Kidney (tissue), 13 donors: ENCODE measurements at regions not wholly inside any gene's neighbourhood (a gene's known extent, or its start where the extent isn't known, plus 50 kb on each side); places are given as distances from the start of the nearest gene placed in this dataset.
A peak's percentile ranks its signal among the peaks of the same experiment; 100 is the strongest.

ENCODE experiments used
- DNase-seq, 5 donors: peaks; one replicate each; pipeline ENCODE4 v3.0.0-alpha.2; 2013 to 2020
- FAIRE-seq: peaks from 2 replicates; lab custom pipeline; 2012; peaks lifted over from hg19 to GRCh38; lab: Jason Lieb, UNC
- H3K27ac ChIP-seq, 2 donors: one replicate each; pipeline ENCODE4 v1.7.0; 2013; ENCODE audit warnings: low read depth in 2 of 2, low read length in 2 of 2, inconsistent platforms in 1 of 2
- H3K27me3 ChIP-seq: one replicate; pipeline ENCODE4 v1.7.1; 2013; ENCODE audit warnings: low read length, inconsistent platforms; ENCODE audit not compliant: control insufficient read depth, insufficient read depth
- H3K36me3 ChIP-seq, 3 donors: one replicate each; pipeline versions ENCODE4 v1.7.0 to v1.7.1; 2013; ENCODE audit warnings: low read length in 3 of 3, control low read depth in 1 of 3, inconsistent platforms in 1 of 3; ENCODE audit not compliant: insufficient read depth in 3 of 3, control insufficient read depth in 2 of 3
- H3K4me1 ChIP-seq, 3 donors: one replicate each; pipeline versions ENCODE4 v1.7.0 to v1.7.1; 2013; ENCODE audit warnings: low read length in 3 of 3, inconsistent platforms in 1 of 3, low read depth in 1 of 3; ENCODE audit not compliant: control insufficient read depth in 2 of 3, insufficient read depth in 2 of 3
- H3K4me3 ChIP-seq, 3 donors: one replicate each; pipeline versions ENCODE4 v1.7.0 to v1.8.1; 2013; ENCODE audit warnings: low read length in 3 of 3, control low read depth in 1 of 3, inconsistent platforms in 1 of 3
- H3K9ac ChIP-seq, 3 donors: one replicate each; pipeline versions ENCODE4 v1.7.0 to v1.7.1; 2013; ENCODE audit warnings: low read length in 3 of 3, control low read depth in 1 of 3, inconsistent platforms in 1 of 3
- H3K9me3 ChIP-seq, 3 donors: one replicate each; pipeline versions ENCODE4 v1.7.0 to v1.7.1; 2013; ENCODE audit warnings: low read length in 3 of 3, control low read depth in 1 of 3, inconsistent platforms in 1 of 3; ENCODE audit not compliant: control insufficient read depth in 2 of 3, insufficient read depth in 1 of 3
- CTCF ChIP-seq: IDR thresholded peaks from 3 replicates; pipeline ENCODE4 v1.5.1; 2012; ENCODE audit warnings: mild to moderate bottlenecking, moderate library complexity, borderline replicate concordance; ENCODE audit not compliant: insufficient read depth; ENCODE audit errors: extremely low read depth
- intact Hi-C: fragments of 100-400 bp; cut with DNase I; formaldehyde crosslinking; loops from one replicate; pipeline ENCODE4 v1.11.1; 2022
- donor health status: control.
- donor health status: control.
- donor health status: control.
- donor health status: control.
- donor health status: control.
- donor health status: DM: yes; HTN: yes; CAD: no.
- donor health status: Normal renal cell carcinoma (clear cell type).

DNA sequence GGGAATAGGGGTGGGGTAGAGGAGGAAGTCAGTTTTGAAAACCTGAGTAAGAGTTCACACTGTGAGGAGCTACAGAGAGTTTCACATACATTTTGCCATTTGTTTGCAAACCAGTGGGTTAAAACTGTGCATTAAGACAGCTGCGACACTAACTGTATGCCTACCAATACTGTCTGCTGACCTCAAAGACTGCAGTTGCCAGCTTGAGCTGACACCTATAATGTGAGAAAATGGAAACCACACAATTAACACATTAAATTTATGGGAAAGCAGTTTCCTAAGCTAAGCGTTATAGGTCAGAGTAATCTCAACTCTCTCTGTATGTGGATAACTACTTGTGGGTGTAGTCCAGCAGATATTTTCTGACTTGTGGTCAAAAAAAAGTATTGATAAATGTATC lies 756.6 kb upstream of the GCFC2 start:
- no peaks in the 10 kb centered on the region for H3K36me3 ChIP-seq
- DNase-seq = no peak
- no peak for TF ChIP-seq CTCF
- no peaks in the 10 kb centered on the region for H3K27me3 ChIP-seq
- FAIRE-seq = no peak
- intact Hi-C loops = no loop called here
- H3K4me1 ChIP-seq = no peaks in the 10 kb centered on the region
- peaks cover 0 to 4% (median 0%) of the 10 kb centered on the region in 3 donors for H3K9me3 ChIP-seq
- no peak overlapping the region for H3K4me3 ChIP-seq
- H3K27ac ChIP-seq = no peak overlapping the region
- H3K9ac ChIP-seq = no peak overlapping the region

DNA sequence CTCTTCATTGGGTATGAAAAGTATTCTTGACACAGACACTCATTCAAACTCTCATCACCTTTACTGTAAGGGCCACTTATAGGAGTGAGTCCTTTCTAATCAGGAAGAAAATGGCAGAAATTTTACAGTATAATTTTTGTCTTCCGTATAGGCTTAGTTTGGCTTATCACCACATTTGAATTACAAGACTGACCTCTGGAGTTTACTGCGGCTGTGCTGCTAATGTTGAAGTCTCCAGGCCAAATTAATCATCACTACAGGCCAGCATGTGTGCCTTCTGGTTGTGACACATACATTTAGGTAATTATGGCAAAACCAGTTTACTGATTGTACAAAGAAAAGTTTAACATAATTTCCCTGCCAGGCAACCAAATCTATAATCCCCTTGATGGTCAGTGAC lies 753.6 kb upstream of the GCFC2 start:
- H3K36me3 ChIP-seq = no peaks in the 10 kb centered on the region
- TF ChIP-seq CTCF = no peak
- FAIRE-seq = no peak

GRCh38 chr2:76461431-76461830 lies 750.7 kb upstream of the GCFC2 start:
- Histone ChIP-seq H3K9me3 (no peaks in the 10 kb centered on the region), H3K27me3 (no peaks in the 10 kb centered on the region), H3K9ac (no peak overlapping the region), H3K27ac (no peak overlapping the region), H3K4me3 (no peak overlapping the region), H3K36me3 (no peaks in the 10 kb centered on the region), H3K4me1 (no peaks in the 10 kb centered on the region)
- DNase-seq = no peak
- intact Hi-C loops = no loop called here
- no peak for TF ChIP-seq CTCF
- no peak for FAIRE-seq

More for the DNA sequence above, 753.6 kb upstream of the GCFC2 start:
- H3K27me3 ChIP-seq = no peaks in the 10 kb centered on the region
- no peak overlapping the region for H3K9ac ChIP-seq
- peak in 1 of 5 donors; percentile 7 for DNase-seq
- intact Hi-C loops = no loop called here
- no peaks in the 10 kb centered on the region for H3K9me3 ChIP-seq
- H3K4me1 ChIP-seq = no peaks in the 10 kb centered on the region
- H3K27ac ChIP-seq = no peak overlapping the region
- no peak overlapping the region for H3K4me3 ChIP-seq

GRCh38 chr2:76455910-76456309 lies 745.2 kb upstream of the GCFC2 start:
- Histone ChIP-seq H3K27ac (no peak overlapping the region), H3K4me1 (no peaks in the 10 kb centered on the region), H3K9me3 (no peaks in the 10 kb centered on the region), H3K36me3 (no peaks in the 10 kb centered on the region), H3K27me3 (no peaks in the 10 kb centered on the region), H3K4me3 (no peak overlapping the region), H3K9ac (no peak overlapping the region)
- DNase-seq = no peak
- FAIRE-seq = no peak
- intact Hi-C loops = no loop called here
- no peak for TF ChIP-seq CTCF
